ENCODE measurements at regions not wholly inside any gene's neighbourhood (a gene's known extent, or its start where the extent isn't known, plus 50 kb on each side); places are given as distances from the start of the nearest gene placed in this dataset.

- DNase-seq (ENCODE audit: low spot score) = no peak
- no peak overlapping the region for H3K27ac ChIP-seq (ENCODE audit: low read depth)
- H3K4me1 ChIP-seq (ENCODE audit: insufficient read depth) = no peaks in the 10 kb centered on the region
- TF ChIP-seq EZH2 (IDR thresholded peaks at IDR 0.05; ENCODE audit: low read depth, unreplicated experiment) (no peak), ETS1 (IDR thresholded peaks at IDR 0.05) (no peak), ZNF331 (CRISPR knock-in tag; IDR thresholded peaks at IDR 0.05; ENCODE audit: low read depth) (no peak), CREB1 (CRISPR knock-in tag; IDR thresholded peaks at IDR 0.05; ENCODE audit: low read depth) (no peak), NANOG (IDR thresholded peaks at IDR 0.05; ENCODE audit: borderline replicate concordance) (no peak), STAT1 (IDR thresholded peaks at IDR 0.05; ENCODE audit: unreplicated experiment) (no peak), ZNF114 (CRISPR knock-in tag; IDR thresholded peaks at IDR 0.05) (no peak), ZNF462 (CRISPR knock-in tag; IDR thresholded peaks at IDR 0.05) (no peak), REST (IDR thresholded peaks at IDR 0.05; ENCODE audit: unreplicated experiment) (no peak), CTCF (conservative IDR thresholded peaks at IDR 0.05; ENCODE audit: low read depth in 2 of 2) (no peak), EZH2phosphoT487 (IDR thresholded peaks at IDR 0.05; ENCODE audit: unreplicated experiment) (no peak), POLR2AphosphoS5 (IDR thresholded peaks at IDR 0.05; ENCODE audit: low read depth) (no peak), JUNB (IDR thresholded peaks at IDR 0.05; ENCODE audit: unreplicated experiment) (no peak)
- Mint-ChIP-seq H3K9me3 (no peaks in the 10 kb centered on the region), H3K27ac (no peak overlapping the region), H3K4me3 (no peak overlapping the region), H3K4me1 (peaks cover 21% of the 10 kb centered on the region), H3K36me3 (ENCODE audit: low read depth) (no peaks in the 10 kb centered on the region), H3K27me3 (ENCODE audit: insufficient read depth, low read depth, poor library complexity) (peaks cover 10% of the 10 kb centered on the region)
- no peak for ATAC-seq
- no peak overlapping the region for H2AFZ ChIP-seq
- no peaks in the 10 kb centered on the region for H3K79me2 ChIP-seq (replicated peaks; ENCODE audit: insufficient read depth)
- H3F3A ChIP-seq (replicated peaks; ENCODE audit: low read depth) = no peaks in the 10 kb centered on the region
- H3K4me3 ChIP-seq = no peak overlapping the region
- H4K20me1 ChIP-seq (replicated peaks; ENCODE audit: insufficient read depth) = no peaks in the 10 kb centered on the region
- H3K4me2 ChIP-seq = no peak overlapping the region
- no peaks in the 10 kb centered on the region for H3K9me2 ChIP-seq (ENCODE audit: insufficient read depth)
- no peaks in the 10 kb centered on the region for H3K27me3 ChIP-seq (ENCODE audit: insufficient read depth)
- no peaks in the 10 kb centered on the region for H3K36me3 ChIP-seq (ENCODE audit: insufficient read depth)
Observed at GRCh38 chr3:13189639-13190377, 116.6 kb upstream of the IQSEC1 start.
